CD4-positive, alpha-beta T cell treated with Interleukin-15 for 4 hours (primary cell): ENCODE measurements at regions not wholly inside any gene's neighbourhood (a gene's known extent, or its start where the extent isn't known, plus 50 kb on each side); places are given as distances from the start of the nearest gene placed in this dataset.

Experiments
- DNase-seq: peaks from one replicate; pipeline ENCODE4 v3.0.0-alpha.2; 2020; ENCODE audit warnings: low spot score

DNA sequence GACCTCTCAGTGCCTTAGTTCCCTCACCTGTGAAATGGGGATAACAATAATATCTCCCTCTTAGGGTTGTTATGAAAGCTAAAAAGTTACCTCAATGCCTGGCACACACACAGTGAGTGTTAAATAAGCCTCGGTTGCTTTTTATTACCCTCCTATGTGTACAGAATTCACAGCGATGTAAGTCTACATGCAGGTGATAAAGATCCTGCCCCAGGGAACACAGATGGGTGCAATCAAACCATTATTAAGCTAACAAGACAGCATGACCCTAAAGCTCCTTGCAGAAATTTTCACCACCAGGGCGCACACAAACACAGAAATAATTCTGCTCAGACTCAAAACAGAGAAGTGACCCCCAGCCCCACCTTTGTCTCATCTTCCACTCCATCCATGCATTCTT lies 261.9 kb downstream of the SNX10 start:
- no peak for DNase-seq

DNA sequence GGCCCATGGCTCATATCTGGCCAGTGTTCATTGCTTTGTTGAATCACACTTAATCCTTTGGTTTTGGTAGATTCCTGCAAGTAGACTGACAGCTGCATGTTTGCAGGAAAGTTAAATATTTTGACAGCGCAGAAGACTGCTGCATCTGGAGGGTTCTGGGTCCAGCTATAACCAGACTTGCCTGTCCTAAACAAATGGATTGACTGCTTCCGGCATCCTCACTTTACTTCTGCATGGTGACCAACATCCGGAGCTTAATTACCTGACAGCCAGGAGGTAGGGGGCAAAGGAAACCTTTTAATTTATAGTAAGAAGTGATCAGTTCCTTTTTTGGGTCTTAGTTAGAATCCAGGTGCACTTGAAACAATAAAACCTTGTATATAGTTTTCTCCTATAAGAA lies 263.3 kb downstream of the SNX10 start:
- DNase-seq, result no peak

DNA sequence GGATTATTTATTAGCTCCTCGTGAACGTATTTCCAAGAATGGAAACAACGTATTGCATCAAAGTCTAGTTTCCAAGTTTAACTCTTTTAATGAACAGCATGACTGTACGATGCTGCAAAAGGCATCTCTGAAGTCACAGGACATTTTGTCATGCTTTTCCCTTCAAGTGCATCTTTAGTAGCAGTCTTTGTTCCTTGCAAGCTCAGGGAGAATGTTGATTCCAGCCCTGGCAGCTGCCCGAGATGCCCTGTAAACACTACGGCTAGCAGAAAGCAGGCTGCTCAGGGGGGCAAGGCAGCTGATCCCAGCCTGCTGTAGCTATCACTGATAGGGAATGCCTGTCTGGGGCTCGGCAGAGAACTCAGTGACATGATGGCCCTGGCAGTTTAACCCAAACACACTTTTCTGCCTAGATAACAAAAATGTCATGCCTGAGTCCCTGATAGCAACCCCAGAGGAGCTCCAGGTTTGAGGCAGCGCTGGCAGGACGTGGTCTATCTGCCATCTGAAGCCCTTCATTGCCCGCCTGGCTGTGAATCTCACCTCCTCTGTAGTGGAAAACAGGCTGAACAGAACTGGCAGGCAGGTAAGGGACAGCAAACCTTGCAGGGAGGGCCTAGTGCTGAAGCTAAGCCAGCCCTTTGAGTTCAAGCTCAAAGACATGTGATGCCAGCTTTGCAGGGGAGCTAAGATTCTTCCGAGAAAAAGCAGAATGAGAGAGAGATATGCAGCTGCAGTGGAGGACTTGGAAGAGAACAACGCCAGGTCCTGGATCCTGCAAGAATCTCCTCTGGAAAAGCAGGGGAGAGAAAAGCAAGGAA lies 264.6 kb downstream of the SNX10 start:
- DNase-seq, result no peak

DNA sequence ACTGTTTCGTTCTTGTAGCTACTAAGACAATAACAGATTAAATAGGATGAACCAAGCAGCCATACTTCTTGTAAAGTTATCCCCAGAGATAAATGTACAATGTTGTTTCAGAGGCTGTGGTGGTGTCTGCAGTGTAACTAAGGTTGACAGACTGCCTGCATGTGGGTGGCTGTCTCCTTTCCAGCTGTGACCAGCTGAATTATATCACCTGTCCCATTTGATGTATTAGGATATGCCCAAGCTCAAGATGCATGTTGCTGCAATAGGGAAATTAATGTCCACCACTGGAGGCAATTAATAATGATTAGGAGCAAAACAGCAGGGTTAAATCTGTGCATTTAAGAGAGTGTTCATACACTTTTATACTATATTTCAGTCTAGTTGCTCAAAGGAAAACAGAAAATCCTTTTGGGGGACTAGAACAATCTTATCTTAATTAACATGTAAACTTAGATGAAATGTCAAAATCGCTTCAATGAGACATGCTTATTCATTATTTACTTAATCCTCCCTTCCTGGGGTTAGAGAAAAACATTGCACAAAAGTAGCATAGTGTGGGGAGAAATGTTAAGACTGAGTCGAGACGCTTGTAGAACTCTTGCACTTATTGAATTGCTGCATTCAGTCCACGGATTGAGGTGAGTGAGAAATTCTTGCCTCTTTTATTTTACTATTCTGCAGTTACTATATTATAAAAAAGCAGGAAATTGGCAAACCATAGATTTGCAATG lies 269.0 kb downstream of the SNX10 start:
- no peak for DNase-seq

DNA sequence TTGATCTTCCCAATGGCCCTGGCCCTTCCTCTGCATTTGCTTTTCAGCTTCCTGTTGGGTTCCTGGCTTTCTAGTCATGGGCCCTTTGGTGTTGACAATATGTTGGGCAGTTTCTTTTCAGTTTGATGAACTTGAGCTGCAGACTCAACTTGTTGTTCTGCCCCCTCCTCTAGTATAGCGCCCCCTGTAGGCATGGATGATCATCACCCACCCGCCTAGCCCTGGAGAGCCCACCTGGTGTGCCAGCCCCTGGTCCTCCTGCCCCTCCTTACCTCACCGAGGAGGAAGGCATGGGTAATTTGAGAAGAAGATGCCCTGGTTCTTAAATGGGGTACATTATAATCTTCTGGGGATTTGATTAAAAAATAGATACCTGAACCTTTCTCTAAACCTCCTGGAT lies 271.2 kb downstream of the SNX10 start:
- no peak for DNase-seq

DNA sequence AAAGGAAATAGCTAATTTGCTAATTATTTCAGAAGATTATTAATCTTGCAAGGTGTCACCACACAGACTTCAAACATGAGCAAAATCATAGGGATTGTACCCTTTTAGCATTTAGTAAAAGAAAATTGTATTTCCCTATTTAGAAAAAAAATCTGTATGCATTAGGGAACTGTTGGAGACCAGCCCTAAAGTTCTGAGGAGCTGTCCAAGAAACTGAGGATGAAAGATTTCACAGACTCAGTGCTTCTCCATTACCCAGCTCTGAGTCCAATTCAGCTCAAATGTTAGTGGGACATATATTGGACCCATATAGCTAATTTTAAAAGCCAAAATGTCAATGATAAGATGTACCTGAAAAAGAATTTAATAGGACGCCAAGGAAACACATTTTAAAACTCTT lies 271.7 kb downstream of the SNX10 start:
- no peak for DNase-seq

DNA sequence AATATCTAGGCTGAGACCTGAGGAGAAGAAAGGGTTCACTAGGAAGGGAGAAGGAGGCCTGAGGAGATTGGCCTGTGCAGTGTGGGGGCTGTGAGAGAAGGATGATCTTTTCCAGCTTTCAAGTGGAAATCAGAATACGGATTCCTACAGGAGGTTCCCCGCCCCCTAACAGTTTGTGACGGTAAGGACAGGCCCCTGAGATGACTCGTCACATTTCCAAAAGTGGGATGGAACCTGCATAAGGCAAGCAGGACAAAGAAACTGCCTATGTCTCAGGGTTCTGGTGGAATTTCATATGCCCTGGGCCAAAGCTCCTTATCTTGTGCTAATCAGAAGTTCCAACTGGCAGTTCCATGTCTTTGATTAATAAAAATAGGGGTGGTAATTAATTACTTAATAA lies 275.6 kb downstream of the SNX10 start:
- no peak for DNase-seq

DNA sequence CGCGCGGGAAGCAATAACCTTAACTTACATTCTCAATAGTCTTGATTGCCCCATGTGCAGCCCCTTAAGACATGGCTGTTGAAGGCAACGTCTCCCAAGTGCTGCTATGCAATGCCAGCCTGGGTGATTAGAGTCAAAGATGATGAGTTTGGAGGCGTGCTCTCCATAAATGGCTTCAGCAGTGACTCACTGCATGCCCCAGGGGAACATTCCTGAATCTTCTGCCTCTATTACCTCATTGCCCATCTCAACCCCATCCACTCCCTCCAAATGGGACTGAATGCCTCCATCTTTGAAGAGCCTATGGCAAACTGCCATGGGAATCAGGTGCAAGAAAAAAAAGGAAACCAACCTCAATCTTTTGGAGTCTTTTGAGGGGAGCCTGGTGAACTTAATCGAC lies 282.8 kb downstream of the SNX10 start:
- DNase-seq, result no peak

DNA sequence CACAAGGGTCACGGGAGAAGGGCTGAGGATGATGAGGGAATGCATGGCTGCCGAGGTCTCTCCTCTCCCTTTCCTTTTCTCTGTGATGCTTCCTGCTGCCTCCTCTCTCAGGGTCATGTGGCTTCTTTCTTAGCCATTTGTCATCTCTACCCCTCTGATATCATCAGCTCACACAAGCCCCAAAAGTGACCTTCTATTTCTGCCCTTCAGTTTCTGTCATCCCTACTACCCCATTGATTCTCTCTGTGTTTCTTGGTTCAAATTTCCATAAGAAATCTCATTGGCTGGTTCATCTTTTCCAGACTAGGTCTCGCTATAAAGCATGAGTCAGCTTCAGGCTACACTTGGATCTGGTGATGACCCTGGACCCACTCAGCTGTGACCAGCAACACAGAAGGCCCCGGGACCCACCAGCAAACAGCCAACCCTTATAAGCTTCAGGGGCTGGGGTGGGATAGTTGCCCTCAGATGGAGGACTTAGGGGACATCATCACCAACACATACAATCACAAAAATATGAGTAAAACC lies 284.3 kb downstream of the SKAP2 start:
- DNase-seq, result no peak

DNA sequence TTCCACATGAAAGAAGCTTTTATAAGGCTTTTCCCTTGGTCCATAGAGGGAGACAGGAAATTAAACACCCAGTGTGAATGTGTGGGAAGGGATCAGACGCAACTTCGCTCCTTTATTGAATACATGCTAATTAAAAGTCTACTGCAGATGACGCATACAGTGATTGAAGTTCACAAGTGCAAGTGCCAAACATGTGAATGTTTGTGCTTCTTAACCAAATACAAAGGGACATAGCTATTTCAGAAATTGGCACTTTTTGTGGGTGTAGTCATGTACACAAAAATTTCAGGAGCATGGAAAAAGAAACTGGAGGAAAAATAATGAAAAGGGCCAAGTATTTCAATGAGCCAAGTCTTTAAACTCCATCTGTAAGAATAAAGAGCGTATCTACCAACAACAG lies 283.7 kb downstream of the SKAP2 start:
- no peak for DNase-seq

DNA sequence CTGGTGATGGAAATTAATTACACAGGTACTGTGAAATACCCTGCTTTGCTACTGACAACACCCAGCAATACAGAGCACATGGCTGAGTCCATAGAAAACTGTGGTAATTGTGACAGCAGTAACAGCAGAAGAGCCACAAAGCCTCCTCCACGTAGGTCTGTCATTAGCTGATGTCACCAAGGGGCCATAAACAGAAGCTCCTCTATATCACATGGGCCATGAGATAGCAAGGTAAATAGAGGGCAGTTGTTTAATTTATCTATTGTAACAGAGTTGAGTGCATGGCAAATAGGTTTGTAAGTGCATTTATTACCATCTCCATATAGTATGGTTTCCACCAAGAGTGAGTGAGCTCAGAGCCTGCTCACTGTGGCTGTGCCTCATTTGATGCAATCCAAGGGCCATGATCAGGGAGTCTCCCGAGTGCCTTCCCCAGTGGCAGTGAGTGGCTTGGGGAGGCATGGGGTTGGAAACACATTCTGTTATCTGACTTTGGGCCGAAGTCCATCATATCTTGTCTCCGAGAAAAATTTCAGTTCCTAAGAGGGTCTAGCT lies 281.2 kb downstream of the SKAP2 start:
- DNase-seq, result no peak

DNA sequence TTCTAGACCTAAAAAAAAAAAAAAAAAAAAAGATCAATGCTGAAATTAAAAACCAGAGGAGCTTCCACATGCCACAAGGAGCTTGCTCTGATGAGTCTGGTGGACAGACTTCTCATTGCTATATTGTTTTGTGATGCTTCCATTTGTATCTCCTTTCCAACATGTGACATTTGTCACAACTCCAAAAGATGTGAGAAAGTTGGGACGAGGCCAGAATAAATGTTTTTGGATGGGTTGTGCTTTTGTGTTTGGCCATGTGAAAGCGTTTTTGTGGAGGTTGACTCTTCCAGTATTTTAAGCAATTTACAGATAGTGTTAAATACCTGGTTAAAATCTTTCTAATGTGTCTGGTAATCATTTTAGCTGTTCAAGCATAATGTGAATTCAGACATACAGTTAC lies 280.1 kb downstream of the SKAP2 start:
- no peak for DNase-seq

DNA sequence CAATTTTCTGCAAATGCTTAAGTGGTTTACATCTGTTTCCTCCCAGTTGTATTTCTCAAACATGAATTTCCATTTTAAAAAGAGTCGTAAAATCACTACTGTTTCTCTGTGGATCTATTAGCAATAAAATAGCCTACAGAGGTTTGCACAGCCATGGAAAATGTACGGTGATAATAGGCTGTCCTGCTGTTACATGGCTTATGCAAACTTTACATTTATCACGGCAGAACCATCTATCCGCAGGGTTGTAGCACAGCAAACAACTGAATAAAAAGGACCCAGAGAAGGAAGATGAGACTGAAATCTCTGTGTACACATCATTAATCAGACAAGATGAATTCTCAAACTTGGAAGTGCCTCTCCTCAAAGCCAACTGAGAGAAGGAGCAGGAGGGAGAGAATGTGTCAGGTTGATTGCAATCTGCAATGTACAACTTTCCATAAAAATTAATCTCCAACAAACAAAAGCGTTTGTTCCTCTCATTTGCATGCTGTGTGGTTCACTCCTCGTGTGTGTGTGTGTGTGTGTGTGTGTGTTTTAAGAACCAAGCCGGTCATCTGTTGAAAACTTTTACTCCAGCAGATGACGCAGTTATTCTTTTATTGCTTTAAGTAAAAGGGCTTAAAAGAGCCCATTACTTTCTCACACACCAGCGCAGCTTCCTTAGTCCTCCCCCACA lies 279.3 kb downstream of the SKAP2 start:
- no peak for DNase-seq

DNA sequence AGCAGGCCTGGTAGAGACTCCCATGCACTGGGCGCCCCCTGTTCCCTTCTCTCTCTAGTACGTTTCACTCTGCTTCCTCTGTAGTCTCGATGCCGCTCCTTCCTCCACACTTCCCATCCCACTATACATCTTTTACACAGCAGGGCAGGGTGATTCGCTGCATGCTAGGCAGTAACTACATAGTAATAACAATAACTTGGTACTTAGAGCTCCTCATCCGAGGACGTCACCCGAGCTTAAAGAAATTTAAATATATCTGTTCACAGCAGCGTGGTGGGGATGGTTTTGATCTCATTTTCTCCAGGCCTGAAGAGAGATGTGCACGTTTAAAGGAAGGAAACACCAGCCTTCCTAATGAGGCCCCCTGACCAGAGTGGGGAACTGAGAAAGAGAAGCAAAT lies 276.9 kb downstream of the SKAP2 start:
- DNase-seq, result no peak

DNA sequence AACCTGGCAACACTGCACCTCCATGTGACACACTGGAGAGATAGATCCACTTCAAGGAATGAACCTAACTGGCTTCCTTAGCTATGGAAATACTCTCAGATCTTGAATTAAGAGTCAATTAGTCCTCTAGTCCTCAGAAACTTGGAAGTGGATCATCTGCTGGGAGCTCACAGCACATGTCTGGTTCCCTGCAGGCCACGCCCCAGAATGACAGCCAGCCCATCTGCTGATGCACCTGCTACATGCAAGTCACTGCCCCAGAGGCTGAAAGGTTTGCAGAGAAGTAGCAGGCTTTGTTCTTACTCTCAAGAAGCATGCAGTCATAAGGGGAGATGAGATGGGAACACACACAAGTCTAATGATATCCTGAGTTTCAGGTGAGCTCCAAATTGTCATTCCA lies 275.9 kb downstream of the SKAP2 start:
- DNase-seq, result no peak

DNA sequence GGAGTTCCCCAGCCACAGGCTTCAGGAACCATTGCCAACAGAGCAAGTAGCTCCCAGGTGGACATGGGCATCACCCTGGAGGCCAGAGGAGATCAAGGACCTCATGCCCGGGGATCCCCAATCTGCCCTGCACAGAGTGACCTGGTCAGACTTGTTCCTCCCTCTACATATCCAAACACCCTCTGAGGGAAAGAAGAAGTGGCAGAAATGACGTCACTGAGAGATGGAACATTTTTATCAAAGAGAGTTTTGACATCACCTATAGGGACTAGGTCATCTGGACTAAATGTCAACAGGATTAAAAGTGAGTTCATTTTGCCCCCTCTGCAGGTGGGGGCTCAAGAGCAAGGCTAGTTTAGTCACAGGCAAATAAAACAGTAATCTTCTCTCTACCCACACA lies 273.7 kb downstream of the SKAP2 start:
- DNase-seq, result no peak

DNA sequence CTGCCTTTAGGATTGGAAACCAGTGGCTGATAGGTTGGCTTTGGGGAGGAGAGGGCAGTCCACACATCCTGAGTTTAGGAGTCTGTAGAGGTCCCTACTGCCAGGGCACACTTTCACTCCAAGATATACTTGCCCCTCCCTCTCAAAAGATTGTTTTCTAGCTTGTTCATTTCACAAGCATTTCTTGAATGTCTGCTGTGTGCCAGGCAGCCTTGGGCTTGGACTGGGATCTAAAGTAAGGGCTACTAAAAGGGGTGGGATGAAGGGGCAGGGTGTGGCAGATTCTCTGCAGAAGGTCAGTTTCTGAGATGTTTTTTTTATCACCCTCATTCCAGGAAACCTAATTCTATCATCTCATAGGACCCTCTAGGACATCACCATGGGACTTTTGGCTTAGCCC lies 272.4 kb downstream of the SKAP2 start:
- no peak for DNase-seq

DNA sequence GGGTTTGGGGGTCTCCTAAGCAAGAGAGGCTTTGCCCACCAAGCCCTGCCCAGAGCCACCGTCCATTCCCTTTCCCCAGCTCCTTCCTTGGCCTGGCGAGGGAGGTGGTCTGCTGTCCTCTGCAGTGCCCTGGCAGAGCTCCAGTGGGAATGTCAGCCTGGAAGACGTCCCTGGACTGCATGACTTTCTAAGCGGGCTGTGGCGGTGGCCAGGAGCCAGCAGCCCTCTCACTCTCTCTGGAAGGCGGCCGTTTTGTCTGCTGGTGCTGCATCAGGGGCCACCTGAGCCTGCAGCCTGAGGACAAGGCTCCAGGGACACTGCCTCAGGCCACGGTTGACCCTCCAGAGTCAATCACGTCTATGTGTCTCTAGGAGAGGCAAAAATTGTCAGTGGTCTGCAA lies 271.0 kb downstream of the SKAP2 start:
- no peak for DNase-seq

DNA sequence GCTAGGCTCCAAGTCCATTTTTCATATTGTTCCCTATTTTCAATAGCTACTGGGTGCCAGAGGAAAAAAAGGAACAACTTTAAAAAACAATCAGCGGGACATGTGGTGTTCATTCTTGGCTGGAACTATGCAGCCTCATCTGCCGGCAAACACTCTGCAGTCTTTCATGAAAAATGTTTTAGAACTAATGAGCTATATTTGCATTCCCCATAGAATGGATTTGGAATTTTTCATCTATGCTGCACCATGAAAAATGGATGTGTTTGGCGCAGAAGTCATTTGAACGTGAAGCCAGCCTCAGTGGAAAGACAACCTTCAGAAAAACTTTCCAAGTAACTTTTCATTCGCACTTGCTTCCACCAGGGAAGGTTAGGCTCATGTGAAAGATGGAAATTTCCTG lies 270.5 kb downstream of the SKAP2 start:
- DNase-seq, result no peak

DNA sequence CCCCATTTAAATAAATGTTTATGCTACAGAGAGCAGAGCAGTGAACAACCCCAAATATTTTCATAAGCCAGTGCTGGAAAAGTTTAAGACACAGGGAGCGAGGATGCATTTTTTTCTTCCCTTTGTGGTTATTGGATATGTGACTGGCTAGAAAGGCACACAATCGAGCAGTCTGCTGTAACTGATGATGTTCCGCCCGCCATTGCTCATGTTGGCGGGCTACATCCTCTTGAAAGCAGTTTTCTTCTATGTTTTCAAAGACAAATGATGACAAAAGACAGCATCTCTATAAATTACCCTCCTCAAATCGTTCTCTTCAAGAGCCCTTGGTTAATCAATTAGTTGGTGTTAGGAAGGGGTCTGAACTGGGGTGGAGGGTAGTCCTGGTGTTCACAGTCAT lies 269.8 kb downstream of the SKAP2 start:
- DNase-seq, result no peak

DNA sequence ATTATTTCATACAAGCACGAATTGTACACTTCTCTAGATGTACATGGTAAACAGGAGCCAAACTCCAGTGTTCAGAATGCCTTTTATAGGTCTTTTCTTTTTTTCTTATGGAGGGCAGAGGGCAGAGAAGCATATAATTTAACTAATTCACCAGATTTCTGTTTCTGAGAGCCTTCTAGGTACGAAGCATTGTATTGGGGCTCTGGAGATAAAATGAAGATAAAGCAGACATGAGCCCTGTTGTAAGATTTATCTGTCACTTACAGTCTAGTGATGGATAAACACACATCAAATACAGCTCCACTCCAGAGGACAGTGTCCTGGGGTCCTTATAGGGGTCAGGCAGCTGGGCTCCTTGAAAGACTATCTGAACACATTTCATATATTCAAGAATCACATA lies 265.5 kb downstream of the SKAP2 start:
- no peak for DNase-seq

DNA sequence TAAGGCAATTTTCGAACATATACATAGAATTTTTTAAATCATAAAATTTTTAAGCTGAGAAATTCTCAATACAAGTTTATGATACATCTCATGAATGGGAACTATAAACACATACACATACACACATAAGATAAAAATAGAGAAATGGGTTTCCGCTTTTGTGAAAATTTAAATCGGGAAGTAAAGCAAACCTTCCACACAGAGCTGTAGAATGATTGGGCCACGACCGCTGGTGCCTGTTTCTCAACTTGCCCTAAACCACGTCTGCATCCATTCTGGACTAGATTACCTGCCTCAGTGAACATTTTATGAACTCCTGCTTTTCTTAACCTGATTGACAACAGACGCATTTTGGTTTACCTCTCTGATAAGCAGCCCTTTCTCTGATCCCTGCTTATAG lies 264.4 kb downstream of the SKAP2 start:
- no peak for DNase-seq

DNA sequence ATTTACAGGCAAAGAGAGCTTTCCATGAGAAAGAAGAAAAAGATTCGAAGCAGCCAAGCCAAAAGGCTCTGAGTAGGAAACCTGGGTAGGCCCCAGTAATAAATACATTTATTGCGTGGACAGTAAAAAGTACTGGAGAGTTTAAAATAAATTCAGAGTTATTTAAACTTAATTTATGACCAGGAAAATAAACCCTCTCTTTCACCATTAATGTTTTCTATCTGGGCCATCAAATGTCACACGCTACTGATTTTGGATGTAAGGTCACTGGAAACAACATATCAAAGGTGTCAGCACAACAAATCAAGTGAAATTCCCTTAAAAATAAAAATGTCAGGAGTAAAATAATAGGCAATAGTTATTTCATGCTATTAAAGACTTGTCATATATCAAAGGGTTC lies 264.0 kb downstream of the SKAP2 start:
- DNase-seq, result no peak
